H9 (cell line): ENCODE measurements at regions not wholly inside any gene's neighbourhood (a gene's known extent, or its start where the extent isn't known, plus 50 kb on each side); places are given as distances from the start of the nearest gene placed in this dataset.

Source experiments
- DNase-seq: peaks from one replicate; pipeline ENCODE4 v3.0.0-alpha.2; 2017
- H2AFZ ChIP-seq: one replicate; pipeline ENCODE4 v1.6.1; 2013; ENCODE audit warnings: mild to moderate bottlenecking, low read length, control low read depth, moderate library complexity
- H2AK5ac ChIP-seq: 2 replicates; pipeline ENCODE4 v1.6.1; 2013; ENCODE audit warnings: low read length, control low read depth, mixed read lengths; ENCODE audit not compliant: insufficient read length
- H2BK120ac ChIP-seq: one replicate; pipeline ENCODE4 v1.6.1; 2013; ENCODE audit warnings: low read depth, mild to moderate bottlenecking, low read length, control low read depth, inconsistent platforms; ENCODE audit not compliant: poor library complexity, severe bottlenecking
- H2BK12ac ChIP-seq: 2 replicates; pipeline ENCODE4 v1.6.1; 2013; ENCODE audit warnings: low read length, control low read depth, mixed read lengths, low read depth; ENCODE audit not compliant: insufficient read length
- H2BK15ac ChIP-seq: 2 replicates; pipeline ENCODE4 v1.6.1; 2013; ENCODE audit warnings: low read depth, low read length, control low read depth
- H2BK20ac ChIP-seq: one replicate; pipeline ENCODE4 v1.6.1; 2013; ENCODE audit warnings: low read depth, mild to moderate bottlenecking, low read length, control low read depth, inconsistent platforms; ENCODE audit not compliant: poor library complexity, severe bottlenecking
- H2BK5ac ChIP-seq: 2 replicates; pipeline ENCODE4 v1.6.1; 2013; ENCODE audit warnings: low read length, control low read depth, mixed read lengths; ENCODE audit not compliant: insufficient read length
- H3K14ac ChIP-seq: 2 replicates; pipeline ENCODE4 v1.6.1; 2013; ENCODE audit warnings: low read length, control low read depth; ENCODE audit not compliant: insufficient read depth
- H3K18ac ChIP-seq: 2 replicates; pipeline ENCODE4 v1.6.1; 2013; ENCODE audit warnings: low read depth, mild to moderate bottlenecking, mixed read lengths, low read length, control low read depth; ENCODE audit not compliant: insufficient read length
- H3K23ac ChIP-seq: 2 replicates; pipeline ENCODE4 v1.6.1; 2013; ENCODE audit warnings: low read length, control low read depth, mixed read lengths, low read depth; ENCODE audit not compliant: insufficient read length
- H3K23me2 ChIP-seq: 2 replicates; pipeline ENCODE4 v1.6.1; 2013; ENCODE audit warnings: low read depth, mild to moderate bottlenecking, mixed read lengths, low read length, control low read depth; ENCODE audit not compliant: insufficient read length, poor library complexity, severe bottlenecking
- H3K27ac ChIP-seq: 2 replicates; pipeline ENCODE4 v1.5.1; 2013; ENCODE audit warnings: low read length, control low read depth, mixed read lengths, low read depth; ENCODE audit not compliant: insufficient read length
- H3K27me3 ChIP-seq: 2 replicates; pipeline ENCODE4 v1.6.1; 2013; ENCODE audit warnings: low read length, control low read depth, inconsistent platforms; ENCODE audit not compliant: insufficient read depth
- H3K4ac ChIP-seq: 2 replicates; pipeline ENCODE4 v1.6.1; 2013; ENCODE audit warnings: low read depth, mild to moderate bottlenecking, control low read depth, inconsistent platforms, low read length, moderate library complexity
- H3K4me1 ChIP-seq: 2 replicates; pipeline ENCODE4 v1.6.1; 2013; ENCODE audit warnings: low read length, control low read depth, inconsistent platforms; ENCODE audit not compliant: insufficient read depth
- H3K4me2 ChIP-seq: 2 replicates; pipeline ENCODE4 v1.6.1; 2013; ENCODE audit warnings: low read length, control low read depth, mixed read lengths; ENCODE audit not compliant: insufficient read length, insufficient read depth
- H3K56ac ChIP-seq: 2 replicates; pipeline ENCODE4 v1.6.1; 2013; ENCODE audit warnings: low read depth, mild to moderate bottlenecking, mixed read lengths, low read length, control low read depth; ENCODE audit not compliant: insufficient read length
- H3K79me1 ChIP-seq: 2 replicates; pipeline ENCODE4 v1.6.1; 2013; ENCODE audit warnings: low read depth, mild to moderate bottlenecking, moderate library complexity, low read length, control low read depth, inconsistent platforms; ENCODE audit not compliant: insufficient read depth, poor library complexity, severe bottlenecking
- H3K79me2 ChIP-seq: 2 replicates; pipeline ENCODE4 v1.6.1; 2013; ENCODE audit warnings: low read length, control low read depth, inconsistent platforms; ENCODE audit not compliant: insufficient read depth
- H3K9ac ChIP-seq: 2 replicates; pipeline ENCODE4 v1.6.1; 2013; ENCODE audit warnings: low read length, control low read depth, mixed read lengths; ENCODE audit not compliant: insufficient read length; ENCODE audit errors: extremely low read depth
- H3K9me3 ChIP-seq: one replicate; pipeline ENCODE4 v1.6.1; 2013; ENCODE audit warnings: low read depth, low read length, inconsistent platforms; ENCODE audit not compliant: control insufficient read depth
- H3T11ph ChIP-seq: one replicate; pipeline ENCODE4 v1.6.1; 2013; ENCODE audit warnings: mild to moderate bottlenecking, low read length, control low read depth, inconsistent platforms
- H4K20me1 ChIP-seq: one replicate; pipeline ENCODE4 v1.6.1; 2013; ENCODE audit not compliant: control insufficient read depth, insufficient read length, insufficient read depth
- H4K5ac ChIP-seq: 2 replicates; pipeline ENCODE4 v1.6.1; 2013; ENCODE audit warnings: low read depth, mild to moderate bottlenecking, mixed read lengths, low read length, control low read depth; ENCODE audit not compliant: insufficient read length
- H4K8ac ChIP-seq: replicated peaks from 2 replicates; pipeline ENCODE4 v1.6.1; 2013; ENCODE audit warnings: low read length, control low read depth, mixed read lengths, low read depth; ENCODE audit not compliant: insufficient read length
- H4K91ac ChIP-seq: 2 replicates; pipeline ENCODE4 v1.6.1; 2013; ENCODE audit warnings: low read depth, mild to moderate bottlenecking, moderate library complexity, mixed read lengths, low read length, control low read depth; ENCODE audit not compliant: insufficient read length
- H3K27ac Mint-ChIP-seq, 3 experiments: 2 replicates in 2 of 3; 3 replicates in 1 of 3; pipeline ENCODE4 v1.8.0; 2020 to 2021; ENCODE audit warnings: mixed read lengths in 3 of 3, mild to moderate bottlenecking in 1 of 3, moderate library complexity in 1 of 3
- H3K27me3 Mint-ChIP-seq: 2 replicates; pipeline ENCODE4 v1.8.0; 2021; ENCODE audit warnings: low read depth, mild to moderate bottlenecking, moderate library complexity, mixed read lengths
- H3K36me3 Mint-ChIP-seq, 3 experiments: 2 replicates in 2 of 3; 3 replicates in 1 of 3; pipeline ENCODE4 v1.8.0; 2020 to 2021; ENCODE audit warnings: low read depth in 3 of 3, mixed read lengths in 3 of 3; ENCODE audit not compliant: insufficient read depth in 1 of 3
- H3K4me1 Mint-ChIP-seq, 2 experiments: 2 replicates each; pipeline ENCODE4 v1.8.0; 2020; ENCODE audit warnings: mixed read lengths in 2 of 2
- H3K4me3 Mint-ChIP-seq, 2 experiments: 2 replicates in 1 of 2; 3 replicates in 1 of 2; pipeline ENCODE4 v1.8.0; 2020 to 2021; ENCODE audit warnings: mild to moderate bottlenecking in 2 of 2, mixed read lengths in 2 of 2, moderate library complexity in 1 of 2
- H3K9me3 Mint-ChIP-seq, 2 experiments: 2 replicates in 1 of 2; 3 replicates in 1 of 2; pipeline ENCODE4 v1.8.0; 2020; ENCODE audit warnings: mild to moderate bottlenecking in 2 of 2, mixed read lengths in 2 of 2, moderate library complexity in 1 of 2
- CTCF ChIP-seq: fragments of 200-600 bp; sonication (generic); conservative IDR thresholded peaks from 3 replicates; pipeline ENCODE4 v1.8.0; 2021; ENCODE audit warnings: antibody characterized with exemption, mild to moderate bottlenecking
- WGBS: extraction: QIAGEN DNeasy Blood & Tissue Kit; methylation state at CpG from one replicate; pipeline ENCODE4 v1.1.7; 2013; ENCODE audit warnings: missing lambda C conversion rate, low lambda C conversion rate, mixed read lengths; ENCODE audit not compliant: insufficient read length; ENCODE audit errors: extremely low coverage; 5-methylcytosine and 5-hydroxymethylcytosine counted together

GRCh38 chr3:146680617-146681016, 75.5 kb upstream of the PLSCR5 start:
- no peak for TF ChIP-seq CTCF
- Histone ChIP-seq H2AK5ac (no peak overlapping the region), H2AFZ (no peak overlapping the region), H2BK120ac (no peak overlapping the region), H3K9ac (no peak overlapping the region), H2BK5ac (no peak overlapping the region), H4K5ac (no peak overlapping the region), H3K79me2 (no peaks in the 10 kb centered on the region), H2BK20ac (no peak overlapping the region), H3K23ac (no peak overlapping the region), H3T11ph (no peak overlapping the region), H3K4me2 (no peak overlapping the region), H2BK12ac (no peak overlapping the region), H3K4ac (no peak overlapping the region), H3K9me3 (no peaks in the 10 kb centered on the region), H3K14ac (no peak overlapping the region), H3K79me1 (no peaks in the 10 kb centered on the region), H3K4me1 (no peaks in the 10 kb centered on the region), H3K27ac (no peak overlapping the region), H2BK15ac (no peak overlapping the region), H4K20me1 (no peaks in the 10 kb centered on the region), H3K56ac (no peak overlapping the region), H3K23me2 (no peaks in the 10 kb centered on the region), H3K27me3 (no peaks in the 10 kb centered on the region), H3K18ac (no peak overlapping the region), H4K8ac (no peak overlapping the region), H4K91ac (no peak overlapping the region)
- H3K27me3 Mint-ChIP-seq = no peaks in the 10 kb centered on the region
- H3K36me3 Mint-ChIP-seq = no peaks in the 10 kb centered on the region
- DNase-seq = no peak
- peaks cover 3% of the 10 kb centered on the region in 2 experiments; a peak in 1 of 4 replicates for H3K4me1 Mint-ChIP-seq
- WGBS = no CpG with 5 or more reads among the region's 4 CpGs
- H3K27ac Mint-ChIP-seq = no peak overlapping the region
- no peak overlapping the region for H3K4me3 Mint-ChIP-seq
- no peaks in the 10 kb centered on the region for H3K9me3 Mint-ChIP-seq
